ENCODE measurements at regions not wholly inside any gene's neighbourhood (a gene's known extent, or its start where the extent isn't known, plus 50 kb on each side); places are given as distances from the start of the nearest gene placed in this dataset.

- no peak for TF ChIP-seq SPI1 (IDR thresholded peaks at IDR 0.05; ENCODE audit: borderline replicate concordance, low read depth)
- no peak for TF ChIP-seq CTCF (IDR thresholded peaks at IDR 0.05; ENCODE audit: insufficient read depth, low read length)
- no peak for TF ChIP-seq REST (IDR thresholded peaks at IDR 0.05; ENCODE audit: insufficient replicate concordance, low read depth)
- TF ChIP-seq GABPA (IDR thresholded peaks at IDR 0.05; ENCODE audit: low read depth) = no peak
Measured at GRCh38 chr3:105284876-105285275, 81.8 kb upstream of the ALCAM start.

Measured in HL-60 (cell line).